Eye (tissue), 1 donor: ENCODE measurements at regions not wholly inside any gene's neighbourhood (a gene's known extent, or its start where the extent isn't known, plus 50 kb on each side); places are given as distances from the start of the nearest gene placed in this dataset.
A peak's percentile ranks its signal among the peaks of the same experiment; 100 is the strongest.
"Not testable (repeated sequence)": the region's sequence is repeated elsewhere in the genome, so short reads cannot be mapped to it uniquely, and the experiment has no call there.

Experiments used
- DNase-seq: peaks from one replicate; pipeline ENCODE4 v3.0.0-alpha.2; 2015

GRCh38 chr2:238704471-238705225 is 143.2 kb upstream of the TWIST2 start:
- no peak for DNase-seq

DNA sequence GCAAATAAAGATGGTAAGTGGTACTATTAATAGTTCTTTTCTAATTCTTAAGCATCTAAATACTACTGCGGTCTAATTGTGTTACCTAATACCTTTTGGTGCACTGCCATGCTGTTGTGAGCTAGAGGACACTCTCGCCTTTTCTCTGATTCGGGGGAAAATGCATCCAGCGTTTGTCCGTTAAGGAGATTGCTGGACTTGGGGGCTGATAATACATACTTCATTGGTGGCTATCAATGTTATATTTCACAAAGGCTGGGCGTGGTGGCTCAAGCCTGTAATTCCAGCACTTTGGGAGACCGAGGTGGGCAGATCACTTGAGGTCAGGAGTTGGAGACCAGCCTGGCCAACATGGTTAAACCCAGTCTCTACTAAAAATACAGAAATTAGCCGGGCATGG is 141.7 kb upstream of the TWIST2 start:
- DNase-seq, result no peak

DNA sequence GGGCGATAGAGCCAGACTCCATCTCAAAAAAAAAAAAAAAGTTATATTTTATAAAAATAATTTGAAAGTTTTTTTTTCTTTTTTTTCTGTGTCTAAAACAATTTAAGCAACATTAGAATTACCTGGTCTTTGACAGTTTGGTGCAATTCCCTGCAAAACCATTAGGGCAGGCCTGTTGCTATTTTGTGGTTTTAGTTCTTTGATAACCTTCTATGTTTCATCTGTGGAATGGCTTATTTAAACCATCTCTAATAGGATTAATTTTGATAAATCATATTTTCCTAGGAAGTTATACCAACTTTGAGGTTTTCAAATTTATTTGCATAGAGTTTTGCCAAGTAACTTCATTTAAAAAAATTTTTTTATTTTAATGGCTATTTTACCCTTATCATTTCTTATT is 141.2 kb upstream of the TWIST2 start:
- no peak for DNase-seq

GRCh38 chr2:238709325-238710025 is 138.4 kb upstream of the TWIST2 start:
- DNase-seq, result no peak

- peak; percentile 43 for DNase-seq
Observed at GRCh38 chr2:238710032-238710735, 137.7 kb upstream of the TWIST2 start.

DNA sequence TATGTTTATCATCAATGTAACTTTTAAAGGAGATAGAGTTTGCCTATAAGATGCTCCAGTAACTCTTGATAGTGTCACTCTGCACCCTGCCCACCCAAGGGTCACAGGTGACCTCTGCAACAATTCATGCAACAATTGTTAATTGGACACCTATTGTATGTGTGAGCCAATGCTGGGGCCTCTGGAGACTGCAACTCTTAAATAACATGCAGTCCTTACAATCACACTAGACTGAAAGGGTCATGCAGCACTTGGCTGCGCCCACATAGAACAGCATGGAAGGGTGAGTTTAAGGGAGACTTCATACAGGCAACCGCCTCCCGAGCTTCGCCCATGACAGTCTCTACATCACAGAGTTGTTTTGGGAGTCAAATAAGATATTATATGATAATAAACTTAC is 137.1 kb upstream of the TWIST2 start:
- DNase-seq, result no peak

DNA sequence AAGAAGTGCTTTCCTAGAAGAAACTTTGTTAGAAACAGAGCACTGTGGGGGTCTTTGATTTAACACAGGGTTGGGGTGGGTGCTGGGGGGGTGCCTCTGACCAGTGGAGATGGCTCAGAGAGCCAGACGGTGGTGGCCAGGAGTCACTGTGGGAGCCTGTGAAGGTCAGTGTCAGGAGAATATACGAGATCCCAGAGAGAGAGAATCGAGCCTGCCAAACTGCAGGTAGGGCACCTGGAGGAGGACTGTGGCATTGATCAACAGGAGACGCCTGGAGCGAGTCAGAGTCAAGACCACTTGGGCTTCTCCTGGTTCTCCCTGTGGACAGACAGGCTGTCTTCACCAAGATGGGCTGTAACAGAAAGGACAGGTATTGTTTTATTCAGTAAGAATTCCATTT is 136.5 kb upstream of the TWIST2 start:
- no peak for DNase-seq

DNA sequence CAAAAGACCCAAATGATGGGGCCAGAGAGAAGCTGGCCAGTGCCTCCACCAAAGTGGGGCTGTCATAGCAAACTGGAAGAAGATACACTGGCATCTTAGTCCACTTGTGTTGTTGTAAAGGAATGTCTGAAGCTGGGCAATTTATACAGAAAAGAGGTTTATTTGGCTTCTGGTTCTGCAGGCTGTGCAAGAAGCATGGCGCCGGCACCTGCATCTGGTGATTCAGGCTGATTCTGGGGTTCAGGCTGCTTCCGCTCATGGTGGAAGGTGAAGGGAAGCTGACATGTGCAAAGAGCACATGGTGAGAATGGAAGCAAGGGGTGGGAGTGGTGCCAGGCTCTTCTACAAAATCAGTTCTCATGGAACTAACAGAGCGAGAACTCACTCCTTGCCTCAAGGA is 135.9 kb upstream of the TWIST2 start:
- DNase-seq, result no peak

DNA sequence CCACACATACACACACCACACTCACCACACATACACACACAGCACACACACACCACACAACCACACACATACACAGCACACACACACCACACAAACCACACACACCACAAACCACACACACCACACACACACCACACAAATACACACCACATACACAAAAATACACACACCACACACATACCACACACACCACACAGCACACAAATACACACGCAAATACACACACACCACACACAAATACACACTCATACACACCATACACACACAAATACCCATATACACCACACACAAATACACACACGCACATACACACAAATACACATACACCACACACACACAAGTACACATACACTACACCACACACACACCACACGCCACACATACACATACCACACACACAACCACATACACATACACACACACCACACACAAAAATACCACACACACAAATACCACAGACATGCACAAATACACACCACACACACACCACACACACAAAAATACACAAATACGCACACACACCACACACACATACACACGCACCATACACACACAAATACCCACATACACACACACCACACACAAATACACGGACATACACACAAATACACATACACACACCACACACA is 134.6 kb upstream of the TWIST2 start:
- no peak for DNase-seq

GRCh38 chr2:238714038-238714528 is 133.8 kb upstream of the TWIST2 start:
- DNase-seq, result no peak

GRCh38 chr2:238716171-238716570 is 131.7 kb upstream of the TWIST2 start:
- no peak for DNase-seq

DNA sequence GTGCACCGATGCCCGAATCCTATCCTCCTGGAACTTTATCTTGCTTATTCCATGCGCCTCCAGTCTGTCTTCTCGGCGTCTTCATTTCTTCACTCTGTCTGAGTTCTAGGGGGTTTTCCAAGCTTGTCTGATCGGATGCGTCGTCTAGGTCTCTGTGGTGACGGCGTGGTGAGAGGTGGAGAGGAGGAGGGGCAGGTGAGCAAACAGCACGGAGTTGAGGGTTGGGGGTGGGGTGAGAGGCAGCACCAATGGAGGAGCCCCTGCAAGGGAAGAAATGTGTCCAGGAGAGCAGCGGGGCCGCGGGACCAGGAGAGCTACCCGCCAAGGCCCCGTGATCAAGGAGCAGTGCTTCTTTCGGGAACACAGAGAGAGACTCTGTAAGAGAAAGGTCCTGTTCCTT is 131.3 kb upstream of the TWIST2 start:
- DNase-seq, result no peak

- no peak for DNase-seq
Observed at GRCh38 chr2:238717084-238717483, 130.8 kb upstream of the TWIST2 start.

DNA sequence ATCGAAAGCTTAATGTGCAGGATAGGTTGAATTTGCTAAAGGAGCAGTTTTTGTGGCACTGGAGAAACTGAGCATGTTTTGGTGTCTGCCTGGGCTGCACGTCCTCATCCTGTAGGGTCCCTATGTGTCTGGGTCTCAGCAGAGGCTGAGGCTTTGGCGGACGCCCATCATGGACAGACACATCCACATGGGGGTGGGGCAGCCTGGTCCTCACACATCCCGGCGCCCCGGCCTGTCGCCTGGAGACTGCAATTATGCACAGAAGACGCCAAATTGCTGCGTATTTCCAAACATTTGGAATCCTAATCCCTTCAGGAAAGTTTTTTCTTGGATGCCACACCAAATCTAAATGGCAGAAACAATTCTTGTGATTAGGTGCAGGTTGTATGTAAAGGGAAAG is 128.2 kb upstream of the TWIST2 start:
- DNase-seq, result no peak

DNA sequence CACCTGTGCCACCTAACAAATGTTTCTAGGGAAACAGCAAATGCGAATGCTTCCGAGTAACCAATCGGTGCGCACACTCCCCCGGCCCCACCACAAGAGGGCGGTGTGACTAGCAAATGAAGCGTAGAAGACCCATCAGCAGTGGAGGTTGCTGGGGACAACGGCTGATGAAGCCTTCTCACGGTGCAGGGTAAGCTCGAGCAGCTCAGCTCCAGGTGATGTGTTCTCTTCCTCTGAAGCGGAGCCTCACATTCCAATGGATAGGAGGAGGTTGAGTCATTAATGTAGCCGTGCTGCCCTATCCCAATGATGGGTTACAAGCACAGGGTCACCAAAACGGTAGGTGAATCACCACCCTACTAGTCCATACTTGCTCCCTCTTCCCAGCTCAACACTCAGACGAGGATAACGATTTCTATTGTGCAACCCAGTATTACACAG is 127.6 kb upstream of the TWIST2 start:
- DNase-seq, result no peak

DNA sequence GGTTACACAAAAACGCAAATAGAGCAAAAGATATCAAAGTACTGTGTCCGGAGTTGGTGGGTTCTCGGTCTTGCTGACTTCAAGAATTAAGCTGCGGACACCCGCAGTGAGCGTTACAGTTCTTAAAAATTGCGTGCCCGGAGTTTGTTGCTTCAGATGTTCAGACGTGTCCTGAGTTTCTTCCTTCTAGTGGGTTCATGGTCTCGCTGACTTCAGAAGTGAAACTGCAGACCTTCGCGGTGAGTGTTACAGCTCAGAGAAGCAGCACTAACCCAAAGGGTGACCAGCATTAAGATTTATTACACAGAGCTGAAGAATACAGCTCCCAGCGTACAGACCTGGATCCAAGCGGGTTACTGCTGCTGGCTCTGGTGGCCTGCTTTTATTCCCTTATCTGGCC is 125.7 kb upstream of the TWIST2 start:
- no peak for DNase-seq

GRCh38 chr2:238722883-238723282 is 125.0 kb upstream of the TWIST2 start:
- no peak for DNase-seq

DNA sequence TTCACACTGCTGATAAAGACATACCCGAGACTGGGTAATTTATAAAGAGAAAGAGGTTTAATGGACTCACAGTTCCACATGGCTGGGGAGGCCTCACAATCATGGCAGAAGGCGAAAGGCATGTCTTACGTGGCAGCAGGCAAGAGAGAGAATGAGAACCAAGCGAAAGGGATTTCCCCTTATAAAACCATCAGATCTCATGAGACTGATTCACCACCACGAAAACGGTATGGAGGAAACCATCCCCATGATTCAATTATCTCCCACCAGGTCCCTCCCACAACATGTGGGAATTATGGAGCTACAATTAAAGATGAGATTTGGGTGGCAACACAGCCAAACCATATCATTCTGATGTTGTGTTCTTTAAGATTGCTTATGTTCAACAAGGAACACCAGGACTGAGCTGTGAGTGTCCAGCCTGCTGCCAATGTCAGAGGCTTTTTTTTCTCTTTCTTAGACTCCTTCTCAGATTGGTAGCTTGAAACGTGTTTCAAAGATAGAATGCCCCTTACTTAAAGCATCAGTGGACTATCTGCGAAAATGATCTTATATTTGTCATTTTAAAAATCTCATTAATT is 124.1 kb upstream of the TWIST2 start:
- not testable (repeated sequence) for DNase-seq

DNA sequence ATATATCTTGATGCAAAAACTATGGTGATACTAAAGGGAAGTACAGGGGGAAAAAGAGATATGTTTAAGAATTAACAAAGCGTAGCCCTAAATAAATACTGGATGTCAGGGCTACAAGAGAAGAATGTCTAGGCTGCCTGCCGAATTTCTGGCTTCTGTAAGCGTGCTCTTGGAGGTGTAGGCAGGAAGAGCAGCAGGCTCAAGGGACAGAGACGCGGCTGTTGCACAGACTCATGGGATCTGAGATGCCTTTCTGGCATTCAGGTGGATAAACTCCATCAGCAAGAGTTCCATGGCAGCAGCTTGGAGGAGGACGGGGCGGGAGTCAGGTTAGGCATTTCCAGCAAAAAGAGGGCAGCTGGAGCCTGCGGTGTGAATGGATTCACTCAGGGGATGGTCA is 123.2 kb upstream of the TWIST2 start:
- DNase-seq, result no peak

GRCh38 chr2:238725298-238725697 is 122.6 kb upstream of the TWIST2 start:
- DNase-seq, result no peak

- no peak for DNase-seq
Observed at GRCh38 chr2:238726670-238727584, 121.0 kb upstream of the TWIST2 start.
